ENCODE measurements at regions not wholly inside any gene's neighbourhood (a gene's known extent, or its start where the extent isn't known, plus 50 kb on each side); places are given as distances from the start of the nearest gene placed in this dataset.

DNA sequence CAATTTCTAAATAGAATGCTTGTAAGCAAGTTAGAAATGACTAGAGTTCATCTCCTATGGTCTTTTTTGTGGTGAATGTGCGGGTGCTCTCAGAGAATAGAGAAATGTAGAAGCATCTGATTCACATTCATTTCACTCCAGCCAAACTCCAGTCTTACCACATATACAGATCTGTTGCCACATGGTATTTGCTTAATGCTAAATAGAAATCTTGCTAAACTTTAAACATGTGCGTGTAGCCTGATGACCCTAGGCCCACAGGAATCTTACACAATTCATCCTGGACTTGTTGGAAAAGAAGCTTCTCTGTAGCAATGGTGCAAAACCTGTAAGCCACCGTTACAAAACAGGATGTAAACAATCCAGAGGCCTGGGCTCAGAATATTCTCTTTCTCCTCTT lies 135.2 kb downstream of the PCSK1 start:
- TF ChIP-seq, protein P1, sequence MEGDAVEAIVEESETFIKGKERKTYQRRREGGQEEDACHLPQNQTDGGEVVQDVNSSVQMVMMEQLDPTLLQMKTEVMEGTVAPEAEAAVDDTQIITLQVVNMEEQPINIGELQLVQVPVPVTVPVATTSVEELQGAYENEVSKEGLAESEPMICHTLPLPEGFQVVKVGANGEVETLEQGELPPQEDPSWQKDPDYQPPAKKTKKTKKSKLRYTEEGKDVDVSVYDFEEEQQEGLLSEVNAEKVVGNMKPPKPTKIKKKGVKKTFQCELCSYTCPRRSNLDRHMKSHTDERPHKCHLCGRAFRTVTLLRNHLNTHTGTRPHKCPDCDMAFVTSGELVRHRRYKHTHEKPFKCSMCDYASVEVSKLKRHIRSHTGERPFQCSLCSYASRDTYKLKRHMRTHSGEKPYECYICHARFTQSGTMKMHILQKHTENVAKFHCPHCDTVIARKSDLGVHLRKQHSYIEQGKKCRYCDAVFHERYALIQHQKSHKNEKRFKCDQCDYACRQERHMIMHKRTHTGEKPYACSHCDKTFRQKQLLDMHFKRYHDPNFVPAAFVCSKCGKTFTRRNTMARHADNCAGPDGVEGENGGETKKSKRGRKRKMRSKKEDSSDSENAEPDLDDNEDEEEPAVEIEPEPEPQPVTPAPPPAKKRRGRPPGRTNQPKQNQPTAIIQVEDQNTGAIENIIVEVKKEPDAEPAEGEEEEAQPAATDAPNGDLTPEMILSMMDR (IDR thresholded peaks at IDR 0.05), result no peak
- TF ChIP-seq POLR2AphosphoS5 (IDR thresholded peaks at IDR 0.05) (peak; percentile 58 to 76 (median 60)), EP300 (IDR thresholded peaks at IDR 0.05) (no peak)

Measured in stomach (tissue), 4 donors.